ENCODE measurements at regions not wholly inside any gene's neighbourhood (a gene's known extent, or its start where the extent isn't known, plus 50 kb on each side); places are given as distances from the start of the nearest gene placed in this dataset.
"Not testable (repeated sequence)": the region's sequence is repeated elsewhere in the genome, so short reads cannot be mapped to it uniquely, and the experiment has no call there.

DNA sequence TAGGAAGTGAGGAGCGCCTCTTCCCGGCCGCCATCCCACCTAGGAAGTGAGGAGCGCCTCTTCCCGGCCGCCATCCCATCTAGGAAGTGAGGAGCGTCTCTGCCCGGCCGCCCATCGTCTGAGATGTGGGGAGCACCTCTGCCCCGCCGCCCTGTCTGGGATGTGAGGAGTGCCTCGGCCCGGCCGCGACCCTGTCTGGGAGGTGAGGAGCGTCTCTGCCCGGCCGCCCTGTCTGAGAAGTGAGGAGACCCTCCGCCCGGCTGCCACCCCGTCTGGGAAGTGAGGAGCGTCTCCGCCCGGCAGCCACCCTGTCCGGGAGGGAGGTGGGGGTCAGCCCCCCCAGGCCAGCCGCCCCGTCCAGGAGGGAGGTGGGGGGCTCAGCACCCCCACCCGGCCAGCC is 814.4 kb downstream of the GATA3 start:
- intact Hi-C loops (cut with DNase I); H3K27ac ChIP-seq (ENCODE audit: low read length); H3K27me3 ChIP-seq (ENCODE audit: control insufficient read depth, insufficient read depth); ATAC-seq; H3K9me3 ChIP-seq (ENCODE audit: control insufficient read depth, low read length); H3K4me1 ChIP-seq (ENCODE audit: control insufficient read depth, insufficient read depth, low read length); H3K4me3 ChIP-seq (ENCODE audit: low read length): not testable (repeated sequence)
- WGBS, result 95% methylated on average over 28 of the region's 29 CpGs
- DNase-seq, result peak in 1 of 3 donors; percentile 33

DNA sequence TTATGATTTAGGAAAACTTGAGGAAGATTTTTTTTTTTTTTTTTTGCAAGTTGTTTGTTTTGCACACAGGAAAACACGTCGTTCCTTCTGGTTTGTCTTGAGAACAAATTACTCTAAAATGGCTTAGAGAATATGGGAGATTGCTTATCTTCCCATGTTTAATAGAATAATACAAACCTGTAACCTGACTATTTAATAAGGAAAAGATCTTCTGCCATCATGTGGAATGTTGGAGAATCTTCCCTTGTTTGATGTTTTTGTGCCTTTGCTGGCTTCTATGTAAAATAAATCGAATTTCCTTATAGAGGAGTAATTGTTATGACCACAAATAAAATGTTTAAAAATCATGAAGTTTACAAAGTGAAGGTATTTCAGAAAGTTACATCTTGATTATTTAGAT is 818.8 kb downstream of the GATA3 start:
- intact Hi-C loops (cut with DNase I), result no loop called here
- no peak overlapping the region for H3K27ac ChIP-seq (ENCODE audit: low read length)
- 46% methylated on average over 3 of the region's 3 CpGs for WGBS
- H3K9me3 ChIP-seq (ENCODE audit: control insufficient read depth, low read length), result no peaks in the 10 kb centered on the region
- no peak overlapping the region for H3K4me3 ChIP-seq (ENCODE audit: low read length)
- H3K4me1 ChIP-seq (ENCODE audit: control insufficient read depth, insufficient read depth, low read length), result no peaks in the 10 kb centered on the region
- no peak for ATAC-seq
- DNase-seq, result no peak
- H3K27me3 ChIP-seq (ENCODE audit: control insufficient read depth, insufficient read depth), result no peaks in the 10 kb centered on the region

DNA sequence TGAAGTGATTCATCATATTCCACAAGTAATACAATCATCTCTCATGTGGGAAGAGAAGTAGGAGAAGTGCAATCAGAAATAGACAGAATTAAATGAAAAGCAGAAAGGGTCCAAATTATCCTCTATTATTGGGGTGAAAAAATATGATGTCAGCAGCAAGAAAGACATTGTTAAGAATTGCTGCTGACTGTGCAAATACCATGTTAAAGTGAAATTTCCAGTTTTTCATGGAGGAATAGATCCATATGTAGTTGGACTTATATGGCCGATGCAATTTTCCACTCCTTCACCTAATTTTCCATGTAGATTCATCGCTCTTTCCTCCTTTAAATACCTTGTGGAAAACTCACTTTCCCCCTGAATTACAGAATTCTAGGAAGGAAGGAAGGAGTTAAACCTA is 819.8 kb downstream of the GATA3 start:
- H3K4me1 ChIP-seq (ENCODE audit: control insufficient read depth, insufficient read depth, low read length), result no peaks in the 10 kb centered on the region
- no peak for DNase-seq
- intact Hi-C loops (cut with DNase I), result no loop called here
- no peaks in the 10 kb centered on the region for H3K9me3 ChIP-seq (ENCODE audit: control insufficient read depth, low read length)
- no peaks in the 10 kb centered on the region for H3K27me3 ChIP-seq (ENCODE audit: control insufficient read depth, insufficient read depth)
- H3K4me3 ChIP-seq (ENCODE audit: low read length), result no peak overlapping the region
- ATAC-seq, result no peak
- 85% methylated on average over 2 of the region's 2 CpGs for WGBS
- H3K27ac ChIP-seq (ENCODE audit: low read length), result no peak overlapping the region

DNA sequence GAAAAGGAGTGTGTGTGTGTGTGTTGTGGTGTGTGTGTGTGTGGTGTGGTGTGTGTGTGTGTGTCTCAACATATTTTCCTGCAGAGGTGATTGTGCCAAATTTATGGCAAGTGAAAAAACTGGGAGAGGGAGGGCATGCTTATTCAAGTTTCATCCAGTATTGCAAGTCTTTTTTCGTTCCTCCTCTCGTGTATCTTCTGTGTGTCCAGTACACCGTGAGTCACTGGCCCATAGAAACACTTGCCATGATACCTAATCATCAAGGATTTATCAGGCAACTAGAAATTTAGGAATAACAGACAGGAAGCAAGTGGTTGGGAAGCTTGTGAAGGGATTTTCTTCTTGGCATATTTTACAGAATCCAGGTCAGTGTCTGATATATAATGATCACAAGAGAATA is 820.5 kb downstream of the GATA3 start:
- H3K4me3 ChIP-seq (ENCODE audit: low read length), result no peak overlapping the region
- intact Hi-C loops (cut with DNase I), result no loop called here
- no peaks in the 10 kb centered on the region for H3K4me1 ChIP-seq (ENCODE audit: control insufficient read depth, insufficient read depth, low read length)
- H3K27me3 ChIP-seq (ENCODE audit: control insufficient read depth, insufficient read depth), result no peaks in the 10 kb centered on the region
- DNase-seq (no peak), ATAC-seq (no peak)
- no peak overlapping the region for H3K27ac ChIP-seq (ENCODE audit: low read length)
- H3K9me3 ChIP-seq (ENCODE audit: control insufficient read depth, low read length), result no peaks in the 10 kb centered on the region
- 60% methylated on average over 3 of the region's 3 CpGs for WGBS

DNA sequence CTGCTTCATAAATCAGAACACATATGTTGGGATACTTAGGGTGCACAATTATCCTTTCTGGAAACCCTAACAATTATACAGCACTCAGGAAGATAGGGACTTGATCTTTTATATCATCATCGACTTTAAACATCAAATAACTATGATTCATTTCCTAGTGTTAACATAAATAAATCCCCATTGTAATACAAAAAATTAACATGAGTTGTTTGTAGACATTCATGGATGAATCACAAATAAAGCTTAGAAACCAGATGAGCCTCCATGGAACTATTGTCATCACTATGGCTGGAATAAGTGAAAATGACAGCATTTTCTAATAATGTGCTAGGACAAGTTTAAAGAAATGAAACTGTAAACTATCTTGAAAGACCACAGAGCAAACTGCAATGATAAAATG is 821.7 kb downstream of the GATA3 start:
- ATAC-seq (no peak), DNase-seq (no peak)
- Histone ChIP-seq H3K27ac (ENCODE audit: low read length) (no peak overlapping the region), H3K4me3 (ENCODE audit: low read length) (no peak overlapping the region), H3K4me1 (ENCODE audit: control insufficient read depth, insufficient read depth, low read length) (no peaks in the 10 kb centered on the region), H3K9me3 (ENCODE audit: control insufficient read depth, low read length) (no peaks in the 10 kb centered on the region), H3K27me3 (ENCODE audit: control insufficient read depth, insufficient read depth) (no peaks in the 10 kb centered on the region)
- WGBS, result 64% methylated on average over 1 of the region's 1 CpG
- intact Hi-C loops (cut with DNase I), result no loop called here

DNA sequence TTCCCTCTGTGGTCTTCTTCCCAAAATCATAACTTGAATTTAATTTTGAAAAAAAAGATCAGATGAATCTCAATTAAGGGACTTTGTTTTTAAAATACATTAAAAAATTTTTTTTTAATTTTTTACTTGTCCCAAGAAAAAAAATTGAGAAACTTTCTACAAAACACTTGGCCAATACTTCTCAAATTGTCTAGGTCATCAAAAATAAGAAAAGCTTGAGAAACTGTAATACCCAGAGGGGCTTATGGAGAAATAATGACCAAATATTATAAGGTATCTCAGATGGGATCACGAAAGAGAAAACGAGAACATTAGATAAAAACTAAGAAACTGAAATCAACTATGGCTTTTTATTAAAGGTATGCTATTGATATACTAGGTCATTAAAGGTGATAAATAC is 835.0 kb downstream of the GATA3 start:
- 89% methylated on average over 2 of the region's 2 CpGs for WGBS
- no peaks in the 10 kb centered on the region for H3K9me3 ChIP-seq (ENCODE audit: control insufficient read depth, low read length)
- ATAC-seq (no peak), DNase-seq (no peak)
- H3K4me3 ChIP-seq (ENCODE audit: low read length), result no peak overlapping the region
- no peak overlapping the region for H3K27ac ChIP-seq (ENCODE audit: low read length)
- intact Hi-C loops (cut with DNase I), result no loop called here
- H3K4me1 ChIP-seq (ENCODE audit: control insufficient read depth, insufficient read depth, low read length), result no peaks in the 10 kb centered on the region
- H3K27me3 ChIP-seq (ENCODE audit: control insufficient read depth, insufficient read depth), result no peaks in the 10 kb centered on the region

DNA sequence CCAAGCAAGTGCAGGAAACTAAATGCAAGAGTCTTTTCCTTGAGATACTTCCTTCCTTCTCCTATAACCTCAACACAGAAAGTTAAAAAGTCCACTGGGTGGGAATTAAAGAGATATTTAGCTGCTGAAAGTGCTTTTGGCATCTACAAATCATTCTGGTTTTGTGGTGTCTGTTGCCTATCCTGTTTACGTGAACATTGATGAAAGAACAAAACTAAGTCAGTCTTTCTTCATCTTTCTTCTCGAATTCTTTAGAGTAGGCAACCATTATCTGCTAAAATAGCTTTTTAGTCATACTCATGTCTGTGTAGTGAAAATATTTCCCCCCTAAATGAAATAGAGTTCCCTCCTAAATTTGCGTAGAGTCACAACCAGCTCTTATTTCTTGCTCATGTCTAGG is 838.6 kb downstream of the GATA3 start:
- Histone ChIP-seq H3K27me3 (ENCODE audit: control insufficient read depth, insufficient read depth) (no peaks in the 10 kb centered on the region), H3K4me3 (ENCODE audit: low read length) (no peak overlapping the region), H3K27ac (ENCODE audit: low read length) (no peak overlapping the region), H3K9me3 (ENCODE audit: control insufficient read depth, low read length) (no peaks in the 10 kb centered on the region), H3K4me1 (ENCODE audit: control insufficient read depth, insufficient read depth, low read length) (no peaks in the 10 kb centered on the region)
- intact Hi-C loops (cut with DNase I), result no loop called here
- 82% methylated on average over 3 of the region's 3 CpGs for WGBS
- ATAC-seq (no peak), DNase-seq (no peak)

DNA sequence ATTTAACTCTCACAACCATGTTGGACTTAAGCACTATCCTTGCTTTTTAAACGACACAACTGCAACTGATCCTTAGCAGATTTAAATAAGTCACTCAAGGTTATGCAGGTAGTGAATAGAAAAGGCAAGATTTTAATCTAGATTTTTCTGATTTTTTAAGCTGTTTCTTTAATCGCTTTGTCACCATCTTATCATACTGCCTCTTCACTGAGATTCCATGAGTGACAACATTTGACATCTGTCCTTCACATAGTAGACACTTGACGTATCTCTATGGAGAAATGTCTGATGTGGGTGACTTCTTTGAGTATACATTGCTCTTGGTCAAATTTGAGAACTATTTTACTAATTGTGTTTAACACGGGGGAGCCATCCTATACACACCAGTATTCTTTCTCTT is 839.7 kb downstream of the GATA3 start:
- Histone ChIP-seq H3K4me1 (ENCODE audit: control insufficient read depth, insufficient read depth, low read length) (no peaks in the 10 kb centered on the region), H3K27me3 (ENCODE audit: control insufficient read depth, insufficient read depth) (no peaks in the 10 kb centered on the region), H3K27ac (ENCODE audit: low read length) (no peak overlapping the region), H3K9me3 (ENCODE audit: control insufficient read depth, low read length) (no peaks in the 10 kb centered on the region), H3K4me3 (ENCODE audit: low read length) (no peak overlapping the region)
- DNase-seq (no peak), ATAC-seq (no peak)
- WGBS, result 82% methylated on average over 4 of the region's 4 CpGs
- intact Hi-C loops (cut with DNase I), result no loop called here

DNA sequence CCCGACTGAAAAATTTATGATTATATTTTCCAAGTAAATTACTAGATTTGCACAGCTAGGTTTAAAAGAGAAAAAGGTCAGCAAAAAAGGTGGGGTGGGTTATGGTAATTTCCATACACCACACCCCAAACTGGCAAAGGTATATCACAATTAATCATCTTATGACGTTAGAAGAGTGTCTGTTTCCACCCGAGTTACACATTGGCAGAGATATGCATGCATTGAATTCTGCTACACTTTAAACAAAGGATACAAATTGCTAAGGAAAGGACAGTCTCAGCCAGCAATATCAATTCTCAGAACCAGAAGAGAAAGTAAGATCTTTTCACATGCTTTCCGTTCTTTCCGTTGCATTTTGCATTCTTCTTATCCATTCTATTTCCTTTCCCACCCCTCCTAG is 843.3 kb downstream of the GATA3 start:
- 60% methylated on average over 5 of the region's 5 CpGs for WGBS
- no peak overlapping the region for H3K27ac ChIP-seq (ENCODE audit: low read length)

DNA sequence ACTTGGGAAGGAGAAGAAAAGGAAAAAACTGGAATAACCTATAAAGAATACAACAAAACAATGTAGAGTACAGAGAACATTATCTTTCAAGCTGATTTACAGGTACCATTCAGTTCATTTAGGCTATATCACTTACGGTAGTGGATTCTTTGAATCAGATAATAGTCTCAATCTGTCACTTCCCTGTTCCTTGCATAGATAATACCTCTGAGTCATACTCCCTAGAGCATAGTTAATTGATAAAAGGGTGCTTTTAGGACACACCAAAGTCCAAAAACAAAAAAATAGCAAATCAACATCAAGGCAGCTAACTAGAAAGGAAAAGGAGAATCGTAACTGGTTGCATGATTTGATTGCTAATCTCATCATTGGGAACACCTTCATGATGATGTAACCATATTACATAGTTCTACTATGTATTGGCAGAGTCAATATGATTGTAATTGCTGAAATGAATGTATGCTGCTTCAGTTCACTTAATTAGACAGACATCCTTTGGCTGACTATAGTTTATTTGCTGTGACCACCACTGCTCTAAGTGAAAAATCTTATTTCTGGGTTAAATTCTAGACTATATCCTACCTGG is 844.4 kb downstream of the GATA3 start:
- no peaks in the 10 kb centered on the region for H3K4me1 ChIP-seq (ENCODE audit: control insufficient read depth, insufficient read depth, low read length)
- no peaks in the 10 kb centered on the region for H3K9me3 ChIP-seq (ENCODE audit: control insufficient read depth, low read length)
- DNase-seq (no peak), ATAC-seq (no peak)
- no peak overlapping the region for H3K27ac ChIP-seq (ENCODE audit: low read length)
- H3K4me3 ChIP-seq (ENCODE audit: low read length), result no peak overlapping the region
- no peaks in the 10 kb centered on the region for H3K27me3 ChIP-seq (ENCODE audit: control insufficient read depth, insufficient read depth)
- intact Hi-C loops (cut with DNase I), result no loop called here
- 49% methylated on average over 2 of the region's 2 CpGs for WGBS

More for the DNA sequence above, 843.3 kb downstream of the GATA3 start:
- Histone ChIP-seq H3K27me3 (ENCODE audit: control insufficient read depth, insufficient read depth) (no peaks in the 10 kb centered on the region), H3K4me1 (ENCODE audit: control insufficient read depth, insufficient read depth, low read length) (no peaks in the 10 kb centered on the region), H3K4me3 (ENCODE audit: low read length) (no peak overlapping the region), H3K9me3 (ENCODE audit: control insufficient read depth, low read length) (no peaks in the 10 kb centered on the region)
- DNase-seq, result no peak
- ATAC-seq, result no peak
- intact Hi-C loops (cut with DNase I), result no loop called here

DNA sequence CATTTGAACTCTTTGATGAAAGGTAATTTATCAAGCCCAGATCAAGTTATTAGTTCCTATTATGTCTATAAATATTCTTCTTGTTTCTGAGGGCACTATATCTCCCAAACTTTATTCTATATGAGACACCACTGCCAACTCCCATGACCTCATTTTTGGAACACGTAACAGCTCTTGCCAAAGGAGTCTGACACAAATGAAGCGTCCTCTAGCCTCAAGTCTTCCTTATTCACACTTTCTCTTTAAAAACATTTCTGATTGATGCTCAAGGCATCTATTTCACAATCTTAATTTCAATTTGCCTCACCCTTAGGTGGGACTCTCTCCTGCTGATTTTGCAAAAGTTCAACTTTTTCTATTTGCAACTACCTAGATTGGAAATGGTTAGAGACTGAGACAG is 848.4 kb downstream of the GATA3 start:
- Histone ChIP-seq H3K27ac (ENCODE audit: low read length) (no peak overlapping the region), H3K27me3 (ENCODE audit: control insufficient read depth, insufficient read depth) (no peaks in the 10 kb centered on the region), H3K4me1 (ENCODE audit: control insufficient read depth, insufficient read depth, low read length) (no peaks in the 10 kb centered on the region), H3K9me3 (ENCODE audit: control insufficient read depth, low read length) (no peaks in the 10 kb centered on the region), H3K4me3 (ENCODE audit: low read length) (no peak overlapping the region)
- intact Hi-C loops (cut with DNase I), result no loop called here
- WGBS, result 52% methylated on average over 2 of the region's 2 CpGs
- no peak for DNase-seq
- ATAC-seq, result no peak

DNA sequence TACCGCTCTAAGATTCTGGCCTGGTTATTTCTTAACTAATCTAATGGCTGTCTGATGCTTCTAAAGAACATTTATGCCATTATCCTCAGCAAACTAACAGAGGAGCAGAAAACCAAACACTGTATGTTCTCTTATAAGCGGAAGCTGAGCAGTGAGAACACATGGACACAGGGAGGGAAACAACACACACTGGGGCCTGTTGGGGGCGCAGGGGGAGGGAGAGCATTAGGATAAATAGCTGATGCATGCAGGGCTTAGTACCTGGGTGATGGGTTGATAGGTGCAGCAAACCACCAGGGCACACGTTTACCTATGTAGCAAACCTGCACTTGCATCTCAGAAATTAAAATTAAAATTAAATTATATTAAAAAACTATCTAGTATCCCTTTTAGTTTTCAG is 853.5 kb downstream of the GATA3 start:
- Histone ChIP-seq H3K4me3 (ENCODE audit: low read length) (no peak overlapping the region), H3K4me1 (ENCODE audit: control insufficient read depth, insufficient read depth, low read length) (no peaks in the 10 kb centered on the region), H3K27me3 (ENCODE audit: control insufficient read depth, insufficient read depth) (no peaks in the 10 kb centered on the region), H3K9me3 (ENCODE audit: control insufficient read depth, low read length) (no peaks in the 10 kb centered on the region), H3K27ac (ENCODE audit: low read length) (no peak overlapping the region)
- no peak for DNase-seq
- ATAC-seq, result no peak
- WGBS, result 71% methylated on average over 4 of the region's 4 CpGs
- intact Hi-C loops (cut with DNase I), result no loop called here

Measured in right cardiac atrium (tissue), 5 donors.